AG09319 (cell line): ENCODE measurements at regions not wholly inside any gene's neighbourhood (a gene's known extent, or its start where the extent isn't known, plus 50 kb on each side); places are given as distances from the start of the nearest gene placed in this dataset.

Experiments
- DNase-seq: peaks from one replicate; pipeline ENCODE4 v3.0.0-alpha.2; 2010; ENCODE audit warnings: low read depth; ENCODE audit errors: extremely low read depth
- TF ChIP-seq, protein P1 (sequence below): IDR thresholded peaks from 2 replicates; pipeline ENCODE4 v1.5.1; 2011; ENCODE audit warnings: low read depth, mild to moderate bottlenecking, inconsistent platforms, low read length, moderate library complexity

DNA sequence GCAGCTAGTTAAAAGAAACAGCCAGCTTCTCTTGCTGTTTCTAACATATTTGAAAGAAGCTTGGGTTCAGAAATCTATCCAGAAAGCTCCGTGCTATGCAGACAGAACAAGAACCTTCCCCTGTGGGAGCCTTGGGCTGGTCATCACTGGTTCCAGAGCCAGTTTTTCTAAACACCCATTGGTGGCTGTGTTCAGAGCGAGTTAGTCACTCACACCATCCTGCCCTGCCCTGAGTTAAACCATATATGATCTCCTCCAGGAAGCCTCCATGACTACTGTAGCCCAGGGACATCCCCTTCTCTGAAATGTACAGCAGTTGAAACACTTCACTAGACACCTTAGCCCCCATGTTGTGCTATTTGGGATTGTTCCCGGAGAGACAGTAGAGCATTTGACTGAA is 200.8 kb upstream of the SGCG start:
- no peak for DNase-seq
- TF ChIP-seq, protein P1, sequence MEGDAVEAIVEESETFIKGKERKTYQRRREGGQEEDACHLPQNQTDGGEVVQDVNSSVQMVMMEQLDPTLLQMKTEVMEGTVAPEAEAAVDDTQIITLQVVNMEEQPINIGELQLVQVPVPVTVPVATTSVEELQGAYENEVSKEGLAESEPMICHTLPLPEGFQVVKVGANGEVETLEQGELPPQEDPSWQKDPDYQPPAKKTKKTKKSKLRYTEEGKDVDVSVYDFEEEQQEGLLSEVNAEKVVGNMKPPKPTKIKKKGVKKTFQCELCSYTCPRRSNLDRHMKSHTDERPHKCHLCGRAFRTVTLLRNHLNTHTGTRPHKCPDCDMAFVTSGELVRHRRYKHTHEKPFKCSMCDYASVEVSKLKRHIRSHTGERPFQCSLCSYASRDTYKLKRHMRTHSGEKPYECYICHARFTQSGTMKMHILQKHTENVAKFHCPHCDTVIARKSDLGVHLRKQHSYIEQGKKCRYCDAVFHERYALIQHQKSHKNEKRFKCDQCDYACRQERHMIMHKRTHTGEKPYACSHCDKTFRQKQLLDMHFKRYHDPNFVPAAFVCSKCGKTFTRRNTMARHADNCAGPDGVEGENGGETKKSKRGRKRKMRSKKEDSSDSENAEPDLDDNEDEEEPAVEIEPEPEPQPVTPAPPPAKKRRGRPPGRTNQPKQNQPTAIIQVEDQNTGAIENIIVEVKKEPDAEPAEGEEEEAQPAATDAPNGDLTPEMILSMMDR, result no peak

DNA sequence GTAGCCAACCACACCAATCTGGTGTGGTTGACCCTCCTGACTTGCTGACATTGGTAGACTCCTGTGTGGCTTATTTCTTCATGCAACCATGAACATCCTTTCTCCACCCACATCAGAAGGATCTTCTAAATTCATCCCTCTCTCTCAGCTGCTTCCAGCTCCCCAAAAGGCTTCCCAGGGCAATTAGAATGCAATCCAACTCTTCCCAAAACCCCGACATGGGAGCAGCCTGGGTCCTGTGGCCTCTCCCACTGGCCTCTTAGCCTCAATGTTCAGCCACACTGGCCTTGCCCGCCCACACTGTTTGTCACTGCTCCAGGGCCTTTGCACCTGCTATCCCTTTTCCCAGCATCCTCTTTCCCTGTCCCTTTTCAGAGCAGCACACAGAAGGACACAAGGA is 199.8 kb upstream of the SGCG start:
- TF ChIP-seq, protein P1, result no peak
- DNase-seq, result no peak

DNA sequence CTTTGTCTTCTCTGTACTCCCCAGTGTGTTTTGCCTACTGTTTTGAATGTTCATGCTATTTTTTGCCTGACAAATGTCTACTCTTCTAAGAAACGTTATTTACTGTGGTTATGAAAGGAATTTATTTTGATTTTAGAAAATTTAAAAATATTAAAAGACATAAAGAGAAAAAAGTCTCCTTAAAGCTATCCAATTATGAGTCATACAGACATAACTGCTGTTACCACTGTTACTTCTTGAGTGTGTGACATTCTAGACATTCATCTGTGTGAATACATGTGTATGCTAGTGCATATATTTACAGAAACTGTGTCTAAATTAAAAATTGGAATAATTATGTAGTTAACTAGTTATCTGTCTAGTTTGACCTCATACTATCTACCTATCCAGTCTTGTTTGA is 187.6 kb upstream of the SGCG start:
- TF ChIP-seq, protein P1, result no peak
- DNase-seq, result no peak

DNA sequence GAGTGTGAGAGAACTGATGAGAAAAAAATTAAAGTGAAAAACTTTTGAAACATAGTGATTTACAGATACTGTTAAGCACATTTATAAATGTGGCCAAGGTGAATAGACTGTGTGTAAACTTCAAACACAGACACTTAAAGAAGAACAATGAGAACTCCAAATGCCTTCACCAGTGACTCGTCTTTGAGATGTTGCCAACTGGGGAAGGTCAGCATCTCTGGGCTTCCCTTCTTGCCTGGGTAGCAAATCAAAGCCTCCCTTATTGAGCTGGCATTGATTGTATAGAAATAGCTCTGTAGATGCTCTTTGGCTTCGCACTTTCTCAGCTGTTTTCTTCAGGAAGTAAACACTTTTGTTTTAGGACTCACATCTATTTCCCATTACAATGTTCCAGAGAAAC is 177.3 kb upstream of the SGCG start:
- TF ChIP-seq, protein P1, result no peak
- no peak for DNase-seq

DNA sequence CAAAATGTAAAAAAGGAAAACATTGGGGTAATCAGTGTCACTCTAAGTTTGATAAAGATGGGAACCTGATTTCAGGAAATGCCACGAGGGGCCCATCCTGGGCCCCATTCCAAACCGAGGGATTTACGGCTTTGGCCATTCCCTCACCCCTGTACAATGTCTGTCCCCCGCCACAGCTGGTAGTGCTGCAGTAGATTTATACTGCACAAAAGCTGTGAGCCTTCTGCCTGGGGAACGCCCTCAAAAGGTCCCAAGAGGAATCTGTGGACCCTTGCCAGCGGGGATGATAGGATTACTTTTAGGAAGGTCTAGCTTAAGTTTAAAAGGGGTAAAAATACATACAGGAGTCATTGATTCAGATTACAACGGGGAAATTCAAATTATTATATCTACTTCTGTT is 173.4 kb upstream of the SGCG start:
- TF ChIP-seq, protein P1, result no peak
- DNase-seq, result no peak

DNA sequence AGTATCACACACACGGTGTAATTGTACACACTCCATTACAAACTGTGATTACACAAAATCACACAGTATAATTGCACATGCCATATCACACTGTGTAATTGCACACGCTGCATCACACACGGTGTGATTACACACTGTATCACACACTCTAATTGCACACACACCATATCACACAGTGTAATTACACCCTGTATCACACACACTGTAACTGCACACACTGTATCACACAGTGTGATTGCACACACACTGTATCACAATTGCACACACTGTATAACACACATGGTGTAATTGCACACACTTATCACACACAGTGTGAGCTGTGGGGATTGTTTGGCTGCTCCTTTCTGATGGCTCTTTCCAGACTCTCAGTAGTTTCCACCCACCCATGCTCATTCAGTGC is 162.6 kb upstream of the SGCG start:
- DNase-seq, result no peak

DNA sequence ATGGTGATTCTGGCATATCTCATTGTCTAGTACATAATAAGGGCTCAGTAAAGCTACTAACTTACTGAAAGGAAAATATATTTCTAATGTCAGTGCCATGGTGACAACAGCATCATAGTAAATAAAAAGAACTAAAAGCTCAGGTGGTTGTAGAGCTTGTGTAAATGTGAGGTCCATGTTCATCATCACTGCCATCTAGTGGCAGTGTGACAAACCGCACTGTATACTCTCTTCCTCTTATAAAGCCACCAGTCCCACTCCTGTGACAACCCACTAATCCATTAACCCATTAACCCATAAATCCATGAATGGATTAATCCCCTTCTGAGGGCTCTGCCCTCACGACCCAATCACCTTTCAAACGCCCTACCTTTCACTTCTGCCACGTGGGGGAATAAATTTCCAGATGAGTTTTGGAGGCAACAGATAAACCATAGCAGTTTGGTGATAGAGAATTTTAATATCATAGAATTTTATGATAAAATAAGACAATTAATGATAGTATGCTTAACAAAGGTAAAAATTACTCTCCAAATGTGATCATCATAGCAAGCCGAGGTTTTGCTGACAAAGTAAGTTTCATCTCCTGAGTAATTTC is 160.4 kb upstream of the SGCG start:
- TF ChIP-seq, protein P1, result peak; percentile 84
- peak; percentile 10 for DNase-seq

More for the DNA sequence above, 162.6 kb upstream of the SGCG start:
- TF ChIP-seq, protein P1, result no peak
